Adrenal gland (tissue), 9 donors: ENCODE measurements at regions not wholly inside any gene's neighbourhood (a gene's known extent, or its start where the extent isn't known, plus 50 kb on each side); places are given as distances from the start of the nearest gene placed in this dataset.
A peak's percentile ranks its signal among the peaks of the same experiment; 100 is the strongest.

ENCODE experiments used
- DNase-seq, 7 donors: peaks; one replicate each; pipeline ENCODE4 v3.0.0-alpha.2; 2019 to 2020
- H3K27ac ChIP-seq, 5 donors: fragments of 200-600 bp; sonication (generic) in 4 of 5; 1 replicate in 3 of 5; 2 replicates in 2 of 5; pipeline versions ENCODE4 v1.5.1 to v1.8.0; 2016 to 2020; ENCODE audit warnings: mild to moderate bottlenecking in 1 of 5
- H3K27me3 ChIP-seq: fragments of 200-600 bp; 2 replicates; pipeline ENCODE4 v1.8.0; 2021
- H3K36me3 ChIP-seq, 2 donors: fragments of 200-600 bp; replicated peaks in 1 of 2; 1 replicate in 1 of 2; 2 replicates in 1 of 2; pipeline versions ENCODE4 v1.5.1 to v1.8.0; 2018 to 2022
- H3K4me1 ChIP-seq, 2 donors: fragments of 200-600 bp; replicated peaks in 1 of 2; 1 replicate in 1 of 2; 2 replicates in 1 of 2; pipeline versions ENCODE4 v1.5.1 to v1.8.0; 2018 to 2021
- H3K4me3 ChIP-seq, 4 donors: fragments of 200-600 bp; sonication (generic) in 3 of 4; one replicate each; pipeline ENCODE4 v1.5.1; 2016 to 2018
- H3K9me3 ChIP-seq, 3 donors: fragments of 200-600 bp; sonication (generic) in 1 of 3; replicated peaks in 1 of 3; 1 replicate in 2 of 3; 2 replicates in 1 of 3; pipeline versions ENCODE4 v1.5.1 to v1.8.0; 2016 to 2021
- CTCF ChIP-seq, 6 experiments: fragments of 450-650 bp in 4 of 6; fragments of 200-600 bp in 2 of 6; sonication (generic) in 1 of 6; IDR thresholded peaks; 1 replicate in 5 of 6; 2 replicates in 1 of 6; pipeline versions ENCODE4 v1.5.1 to v1.8.0; 2016 to 2021; ENCODE audit warnings: antibody characterized with exemption in 6 of 6, mild to moderate bottlenecking in 2 of 6, moderate library complexity in 1 of 6
- POLR2A ChIP-seq, 2 donors: fragments of 450-650 bp; IDR thresholded peaks; one replicate each; pipeline ENCODE4 v1.6.1; 2017; ENCODE audit warnings: antibody characterized with exemption in 2 of 2, mild to moderate bottlenecking in 2 of 2, moderate library complexity in 1 of 2
- WGBS, 4 donors: extraction: QIAGEN DNeasy Blood & Tissue Kit in 2 of 4; methylation state at CpG; one replicate each; pipeline versions ENCODE4 v1.1.5 to v1.1.7; 2013 to 2017; 5-methylcytosine and 5-hydroxymethylcytosine counted together
- intact Hi-C, 2 donors: fragments of 100-400 bp; cut with DNase I; formaldehyde crosslinking; loops; one replicate each; pipeline versions ENCODE4 v1.14.1 to v1.15.0; 2022 to 2023
- donor health status: healthy with polysubstance abuse.
- donor health status: Bipolar disorder and iron deficiency.
- donor health status: DM: yes; HTN: yes; CAD: no.
- donor health status: DM: no; HTN: no; CAD: no.
- donor health status: DM: no; HTN: no; CAD: no.

GRCh38 chr4:8731364-8731763 lies 138.8 kb downstream of the CPZ start:
- TF ChIP-seq CTCF (IDR thresholded peaks at IDR 0.05) (no peak), POLR2A (IDR thresholded peaks at IDR 0.05) (no peak)
- no peaks in the 10 kb centered on the region for H3K27me3 ChIP-seq
- H3K4me1 ChIP-seq: no peaks in the 10 kb centered on the region
- no peaks in the 10 kb centered on the region for H3K36me3 ChIP-seq
- peak in 2 of 7 donors; percentile 8 to 21 for DNase-seq
- 71 to 79% (median 74%) methylated on average over 5 to 6 of the region's 6 CpGs for WGBS, 4 donors
- no peak overlapping the region for H3K27ac ChIP-seq
- no peak overlapping the region for H3K4me3 ChIP-seq
- intact Hi-C loops: no loop called here
- no peaks in the 10 kb centered on the region for H3K9me3 ChIP-seq

DNA sequence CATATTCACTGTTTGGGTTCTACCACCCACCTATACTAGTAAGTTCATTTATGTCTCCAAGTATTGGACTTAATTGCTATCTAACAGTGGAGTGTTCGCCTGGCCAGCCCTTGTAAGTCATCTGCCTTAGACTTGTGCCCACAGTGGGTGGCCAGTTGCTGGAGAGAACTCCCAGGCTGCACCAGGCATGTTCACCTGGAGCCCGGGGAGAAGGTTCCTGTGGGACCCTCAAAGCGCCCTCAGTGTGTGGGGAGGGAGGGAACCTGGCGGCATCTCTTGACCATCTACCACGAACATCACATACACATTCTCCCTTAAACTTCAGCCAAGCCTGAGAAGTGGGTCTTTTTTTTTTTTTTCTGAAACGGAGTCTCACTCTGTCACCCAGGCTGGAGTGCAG lies 138.1 kb downstream of the CPZ start:
- H3K4me1 ChIP-seq: no peaks in the 10 kb centered on the region
- no peak overlapping the region for H3K27ac ChIP-seq
- no peaks in the 10 kb centered on the region for H3K27me3 ChIP-seq
- 82 to 85% (median 84%) methylated on average over 6 of the region's 6 CpGs for WGBS, 4 donors
- H3K36me3 ChIP-seq: no peaks in the 10 kb centered on the region
- intact Hi-C loops: no loop called here
- H3K9me3 ChIP-seq: no peaks in the 10 kb centered on the region
- TF ChIP-seq POLR2A (IDR thresholded peaks at IDR 0.05): no peak
- TF ChIP-seq CTCF (IDR thresholded peaks at IDR 0.05): no peak
- no peak overlapping the region for H3K4me3 ChIP-seq
- peak in 2 of 7 donors; percentile 5 to 15 for DNase-seq

DNA sequence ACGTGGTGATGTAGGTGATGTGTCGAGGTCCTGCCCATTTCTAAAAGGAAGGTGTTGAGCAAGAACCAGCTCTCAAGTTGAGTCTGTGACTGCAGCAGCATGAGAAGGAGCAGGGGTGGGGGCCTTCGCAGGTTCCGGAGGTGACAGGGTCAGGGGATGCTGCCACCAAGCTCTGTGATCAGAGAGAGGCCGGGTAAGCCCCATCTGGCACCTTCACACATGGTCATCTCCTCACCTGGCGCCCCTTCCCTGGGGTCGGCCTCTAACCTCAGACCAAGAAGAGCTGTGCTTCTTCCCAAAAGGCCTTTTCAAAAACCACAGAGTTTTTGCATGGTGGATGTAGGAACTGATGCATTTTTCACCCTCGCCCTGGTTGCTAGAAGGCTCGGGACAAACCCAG lies 137.6 kb downstream of the CPZ start:
- peak in 2 of 7 donors; percentile 3 to 14 for DNase-seq
- Histone ChIP-seq H3K27me3 (no peaks in the 10 kb centered on the region), H3K4me3 (no peak overlapping the region), H3K9me3 (no peaks in the 10 kb centered on the region), H3K4me1 (no peaks in the 10 kb centered on the region), H3K36me3 (no peaks in the 10 kb centered on the region), H3K27ac (no peak overlapping the region)
- intact Hi-C loops: no loop called here
- TF ChIP-seq POLR2A (IDR thresholded peaks at IDR 0.05): no peak
- TF ChIP-seq CTCF (IDR thresholded peaks at IDR 0.05): no peak
- WGBS, 4 donors: 77 to 85% (median 82%) methylated on average over 9 of the region's 9 CpGs

- Histone ChIP-seq H3K4me3 (no peak overlapping the region), H3K27me3 (no peaks in the 10 kb centered on the region), H3K4me1 (no peaks in the 10 kb centered on the region), H3K36me3 (no peaks in the 10 kb centered on the region), H3K27ac (no peak overlapping the region), H3K9me3 (no peaks in the 10 kb centered on the region)
- TF ChIP-seq CTCF (IDR thresholded peaks at IDR 0.05): no peak
- TF ChIP-seq POLR2A (IDR thresholded peaks at IDR 0.05): no peak
- intact Hi-C loops: no loop called here
- peak in 2 of 7 donors; percentile 5 to 9 for DNase-seq
- WGBS, 4 donors: 81 to 88% (median 84%) methylated on average over 14 to 18 of the region's 18 CpGs
Observed at GRCh38 chr4:8729408-8730149, 137.0 kb downstream of the CPZ start.
